ENCODE measurements at regions not wholly inside any gene's neighbourhood (a gene's known extent, or its start where the extent isn't known, plus 50 kb on each side); places are given as distances from the start of the nearest gene placed in this dataset.

- H3K36me3 ChIP-seq (ENCODE audit: control insufficient read depth in 2 of 4, insufficient read depth in 4 of 4, low read length in 3 of 4) = no peaks in the 10 kb centered on the region
- no peak overlapping the region for H2BK5ac ChIP-seq (ENCODE audit: low read depth, low read length)
- H3K4me1 ChIP-seq (replicated peaks in 1 of 4; ENCODE audit: control insufficient read depth in 3 of 4, insufficient read depth in 4 of 4, low read length in 3 of 4) = peaks cover 0 to 6% (median 0%) of the 10 kb centered on the region in 4 experiments; a peak in 2 of 7 replicates
- peaks cover 0 to 3% of the 10 kb centered on the region in 2 experiments for H4K20me1 ChIP-seq (replicated peaks in 1 of 2; ENCODE audit: control insufficient read depth in 1 of 2, insufficient read depth in 2 of 2, low read length in 2 of 2)
- no peak overlapping the region for H2BK15ac ChIP-seq (ENCODE audit: low read length)
- 72% methylated on average over 18 of the region's 18 CpGs; no CpG with 5 or more reads in 1 of the 2 experiments for WGBS, 2 experiments (ENCODE audit: extremely low coverage in 1 of 2, insufficient coverage in 1 of 2, insufficient read length in 1 of 2, insufficient replicate concordance in 2 of 2, low coverage in 1 of 2, low lambda C conversion rate in 2 of 2, missing lambda C conversion rate in 1 of 2)
- H2BK120ac ChIP-seq (replicated peaks; ENCODE audit: low read depth, low read length) = no peak overlapping the region
- H3K56ac ChIP-seq (replicated peaks; ENCODE audit: insufficient read length, low read depth, low read length) = no peak overlapping the region
- H2BK20ac ChIP-seq (ENCODE audit: low read length) = no peak overlapping the region
- no peak overlapping the region for H2BK12ac ChIP-seq (ENCODE audit: low read depth, low read length)
- H3K23ac ChIP-seq (ENCODE audit: insufficient read length) = no peak overlapping the region
- H3K27ac ChIP-seq (ENCODE audit: low read depth, low read length) = no peak overlapping the region
- H3K27me3 ChIP-seq (replicated peaks in 1 of 4; ENCODE audit: control insufficient read depth in 3 of 4, extremely low read depth in 1 of 4, insufficient read depth in 3 of 4, low read length in 3 of 4) = peaks cover 0 to 8% (median 5%) of the 10 kb centered on the region in 4 experiments; a peak in 5 of 7 replicates
- H3K14ac ChIP-seq (ENCODE audit: insufficient read length) = no peak overlapping the region
- ChIA-PET POLR2A (ENCODE audit: partially characterized antibody) (no interaction called here), CTCF (ENCODE audit: partially characterized antibody) (interaction anchor here (0.7 to 6.1 kb wide), 11 partner anchors 10 to 661 kb away, joined by 3 to 86 read pairs (median 4); no protein-coding TSS in a partner anchor)
- no peak overlapping the region for H3K9ac ChIP-seq (replicated peaks in 1 of 4; ENCODE audit: extremely low read depth in 1 of 4, low read depth in 3 of 4, low read length in 3 of 4)
- no peak overlapping the region for H4K8ac ChIP-seq (ENCODE audit: extremely low read depth, insufficient read depth, low read length)
- H2AK5ac ChIP-seq (ENCODE audit: low read depth, low read length) = no peak overlapping the region
- FAIRE-seq (no peak), DNase-seq (ENCODE audit: low read depth in 1 of 2, low spot score in 2 of 2) (peak in 1 of 2 experiments; percentile 53)
- no peaks in the 10 kb centered on the region for H3K9me3 ChIP-seq (ENCODE audit: insufficient read depth in 2 of 2, low read depth in 1 of 2, low read length in 1 of 2)
- no peaks in the 10 kb centered on the region for H3K23me2 ChIP-seq (ENCODE audit: low read depth, low read length)
- peak overlapping the region; percentile 38 to 42; a peak in 2 of 4 replicates for H3K4me2 ChIP-seq (ENCODE audit: insufficient read depth in 1 of 2, low read depth in 2 of 2, low read length in 2 of 2)
- H4K91ac ChIP-seq (replicated peaks; ENCODE audit: insufficient read length, low read length) = no peak overlapping the region
- H3K18ac ChIP-seq (ENCODE audit: extremely low read depth, low read length) = no peak overlapping the region
- TF ChIP-seq CTCF (IDR thresholded peaks at IDR 0.05; ENCODE audit: control extremely low read depth in 1 of 3, insufficient read depth in 1 of 3, low read depth in 1 of 3, low read length in 3 of 3) (peak in 2 of 3 experiments; percentile 33 to 45; a peak in 2 of 4 replicates), EP300 (IDR thresholded peaks at IDR 0.05; ENCODE audit: borderline replicate concordance in 1 of 2, low read depth in 2 of 2, low read length in 2 of 2) (no peak), RXRA (IDR thresholded peaks at IDR 0.05; ENCODE audit: insufficient read depth, low read depth, low read length) (no peak)
- no peak overlapping the region for H3K4ac ChIP-seq (replicated peaks; ENCODE audit: insufficient read length, low read depth, low read length)
- no peaks in the 10 kb centered on the region for H3K79me2 ChIP-seq (ENCODE audit: control insufficient read depth in 1 of 2, insufficient read depth in 2 of 2, low read length in 2 of 2)
- H3K79me1 ChIP-seq (ENCODE audit: low read depth, low read length) = no peaks in the 10 kb centered on the region
- no peak overlapping the region for H4K5ac ChIP-seq (ENCODE audit: insufficient read length, low read depth, low read length)
- no peak overlapping the region for H2AFZ ChIP-seq (ENCODE audit: low read length)
- H3K4me3 ChIP-seq (ENCODE audit: extremely low read depth in 1 of 4, insufficient read depth in 2 of 4, low read depth in 3 of 4, low read length in 4 of 4) = peak overlapping the region in 2 of 4 experiments; percentile 6 to 24; a peak in 4 of 8 replicates
Measured at GRCh38 chr20:59526242-59527225, 77.8 kb upstream of the PHACTR3 start.
